T-helper 2 cell treated with Interferon-gamma antibody and Interleukin-4, amounts not matched to agents 100 ng/mL and 5 ng/mL, for 36 hours (primary cell): ENCODE measurements at regions not wholly inside any gene's neighbourhood (a gene's known extent, or its start where the extent isn't known, plus 50 kb on each side); places are given as distances from the start of the nearest gene placed in this dataset.
"Not testable (repeated sequence)": the region's sequence is repeated elsewhere in the genome, so short reads cannot be mapped to it uniquely, and the experiment has no call there.

Experiments
- intact Hi-C: fragments of 100-400 bp; cut with micrococcal nuclease; formaldehyde crosslinking; loops from one replicate; pipeline ENCODE4 v1.15.1; 2023

DNA sequence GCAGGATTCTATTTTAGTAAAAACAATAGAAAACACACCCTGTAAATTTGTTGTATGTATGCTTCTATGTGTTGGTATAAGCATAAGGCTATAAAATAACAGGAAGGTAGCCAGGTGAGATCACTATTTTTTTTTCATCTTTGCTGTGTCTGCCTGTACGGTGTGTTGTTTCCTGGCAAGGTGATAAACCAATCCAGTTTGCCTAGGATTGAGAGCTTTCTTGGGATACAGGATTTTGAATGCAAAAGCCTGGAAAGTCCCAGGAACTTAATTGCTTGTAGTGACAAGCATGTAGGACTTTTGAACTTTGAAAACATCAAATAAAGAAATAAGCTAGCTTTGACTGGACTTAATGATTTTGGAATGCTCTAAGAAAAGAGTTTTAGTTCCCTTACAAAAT lies 83.3 kb upstream of the RORB start:
- intact Hi-C loops: no loop called here

DNA sequence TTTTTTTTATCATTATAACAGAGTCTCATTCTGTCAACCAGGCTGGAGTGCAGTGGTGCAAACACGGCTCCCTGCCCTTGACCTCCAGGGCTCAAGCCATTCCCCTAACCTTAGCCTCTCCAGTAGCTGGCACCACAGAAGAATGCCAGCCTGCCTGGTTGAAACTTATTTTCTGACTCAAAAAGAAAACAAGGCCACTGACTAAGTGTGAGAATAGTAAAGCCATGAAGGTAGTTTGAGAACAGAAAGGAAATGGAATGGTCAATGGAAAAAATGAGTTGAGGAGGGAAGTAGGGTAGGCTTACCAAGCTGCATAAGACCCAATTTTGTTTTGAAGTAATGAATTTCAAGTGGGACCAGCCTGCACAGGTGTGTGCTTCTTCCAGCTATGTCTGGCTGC lies 82.8 kb upstream of the RORB start:
- intact Hi-C loops: no loop called here

GRCh38 chr9:74415995-74416394 lies 81.1 kb upstream of the RORB start:
- intact Hi-C loops: no loop called here

DNA sequence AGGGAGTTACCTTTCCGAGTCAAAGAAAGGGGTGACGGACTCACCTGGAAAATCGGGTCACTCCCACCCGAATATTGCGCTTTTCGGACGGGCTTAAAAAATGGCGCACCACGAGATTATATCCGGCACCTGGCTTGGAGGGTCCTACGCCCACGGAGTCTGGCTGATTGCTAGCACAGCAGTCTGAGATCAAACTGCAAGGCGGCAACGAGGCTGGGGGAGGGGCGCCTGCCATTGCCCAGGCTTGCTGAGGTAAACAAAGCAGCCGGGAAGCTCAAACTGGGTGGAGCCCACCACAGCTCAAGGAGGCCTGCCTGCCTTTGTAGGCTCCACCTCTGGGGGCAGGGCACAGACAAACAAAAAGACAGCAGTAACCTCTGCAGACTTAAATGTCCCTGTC lies 72.6 kb upstream of the RORB start:
- intact Hi-C loops: not testable (repeated sequence)

GRCh38 chr9:74431467-74431866 lies 65.7 kb upstream of the RORB start:
- intact Hi-C loops: no loop called here

DNA sequence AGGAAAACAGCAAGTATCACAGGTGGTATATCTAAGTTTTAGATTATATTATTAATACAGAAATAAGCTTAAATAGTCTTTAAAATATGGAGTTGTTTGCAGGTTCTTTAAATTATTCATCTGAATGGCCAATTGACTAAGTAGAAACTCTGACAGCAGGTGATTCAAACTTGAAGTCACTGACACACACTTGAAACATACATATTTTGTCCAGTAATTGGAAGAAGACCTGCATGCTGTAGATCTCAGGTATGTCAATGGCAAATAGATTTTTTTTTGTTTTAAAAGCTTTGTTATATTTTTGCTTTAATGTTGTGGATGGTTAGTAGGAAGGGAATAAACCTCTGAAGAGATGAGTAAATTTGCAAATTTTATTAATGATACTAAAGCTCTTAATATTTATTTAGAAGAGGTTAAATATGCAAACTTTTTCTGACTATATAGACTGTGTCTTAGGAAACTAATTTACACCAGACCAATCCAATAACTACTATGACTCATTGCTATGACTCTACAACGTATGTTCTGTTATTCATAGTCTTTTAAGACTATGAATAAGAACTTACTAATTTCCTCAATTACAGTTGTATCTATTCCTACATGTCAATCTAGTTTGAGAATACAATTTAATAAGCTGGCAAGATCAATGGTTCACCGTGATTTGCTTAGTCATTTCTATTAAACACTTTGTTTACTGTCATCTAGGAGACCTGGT lies 53.9 kb upstream of the RORB start:
- intact Hi-C loops: no loop called here

- intact Hi-C loops: no loop called here
Observed at GRCh38 chr9:74444369-74444768, 52.8 kb upstream of the RORB start.
